Hepatocyte (in vitro differentiated cells): ENCODE measurements at regions not wholly inside any gene's neighbourhood (a gene's known extent, or its start where the extent isn't known, plus 50 kb on each side); places are given as distances from the start of the nearest gene placed in this dataset.

Experiments
- EZH2 ChIP-seq: fragments of 200-600 bp; sonication (generic); IDR thresholded peaks from 2 replicates; pipeline ENCODE4 v1.6.1; 2016; ENCODE audit warnings: antibody characterized with exemption, mild to moderate bottlenecking, borderline replicate concordance
- EZH2phosphoT487 ChIP-seq: fragments of 200-600 bp; sonication (generic); IDR thresholded peaks from one replicate; pipeline ENCODE4 v1.6.1; 2018; ENCODE audit warnings: antibody characterized with exemption, mild to moderate bottlenecking, low read depth, moderate library complexity; ENCODE audit not compliant: unreplicated experiment, severe bottlenecking
- TF ChIP-seq, protein P1 (sequence below): fragments of 200-600 bp; sonication (generic); IDR thresholded peaks from 2 replicates; pipeline ENCODE4 v1.5.1; 2016; ENCODE audit warnings: antibody characterized with exemption, mild to moderate bottlenecking; ENCODE audit not compliant: poor library complexity

DNA sequence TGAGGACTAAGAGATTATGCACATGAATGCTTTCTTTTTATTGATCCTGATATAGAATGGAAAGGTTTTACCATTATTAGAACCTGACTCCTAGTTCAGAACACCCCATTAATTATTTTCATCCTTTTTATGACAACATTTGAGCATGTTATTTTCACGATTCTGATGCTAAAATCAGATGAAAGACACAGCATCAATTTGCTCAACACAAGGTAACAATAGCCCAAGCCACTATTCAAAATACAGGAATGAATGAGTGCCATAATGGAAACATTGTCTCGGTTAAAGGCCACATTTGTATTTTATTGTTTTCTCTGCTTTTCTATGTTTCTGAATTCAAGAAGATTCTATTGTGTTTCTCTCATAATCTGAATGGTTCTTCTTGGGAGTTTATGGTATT lies 126.3 kb upstream of the POF1B start:
- TF ChIP-seq, protein P1, sequence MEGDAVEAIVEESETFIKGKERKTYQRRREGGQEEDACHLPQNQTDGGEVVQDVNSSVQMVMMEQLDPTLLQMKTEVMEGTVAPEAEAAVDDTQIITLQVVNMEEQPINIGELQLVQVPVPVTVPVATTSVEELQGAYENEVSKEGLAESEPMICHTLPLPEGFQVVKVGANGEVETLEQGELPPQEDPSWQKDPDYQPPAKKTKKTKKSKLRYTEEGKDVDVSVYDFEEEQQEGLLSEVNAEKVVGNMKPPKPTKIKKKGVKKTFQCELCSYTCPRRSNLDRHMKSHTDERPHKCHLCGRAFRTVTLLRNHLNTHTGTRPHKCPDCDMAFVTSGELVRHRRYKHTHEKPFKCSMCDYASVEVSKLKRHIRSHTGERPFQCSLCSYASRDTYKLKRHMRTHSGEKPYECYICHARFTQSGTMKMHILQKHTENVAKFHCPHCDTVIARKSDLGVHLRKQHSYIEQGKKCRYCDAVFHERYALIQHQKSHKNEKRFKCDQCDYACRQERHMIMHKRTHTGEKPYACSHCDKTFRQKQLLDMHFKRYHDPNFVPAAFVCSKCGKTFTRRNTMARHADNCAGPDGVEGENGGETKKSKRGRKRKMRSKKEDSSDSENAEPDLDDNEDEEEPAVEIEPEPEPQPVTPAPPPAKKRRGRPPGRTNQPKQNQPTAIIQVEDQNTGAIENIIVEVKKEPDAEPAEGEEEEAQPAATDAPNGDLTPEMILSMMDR: no peak
- no peak for TF ChIP-seq EZH2
- TF ChIP-seq EZH2phosphoT487: no peak
